ENCODE measurements at regions not wholly inside any gene's neighbourhood (a gene's known extent, or its start where the extent isn't known, plus 50 kb on each side); places are given as distances from the start of the nearest gene placed in this dataset.

GRCh38 chr2:149715894-149716293, 128.3 kb upstream of the MMADHC start:
- TF ChIP-seq, protein P1, sequence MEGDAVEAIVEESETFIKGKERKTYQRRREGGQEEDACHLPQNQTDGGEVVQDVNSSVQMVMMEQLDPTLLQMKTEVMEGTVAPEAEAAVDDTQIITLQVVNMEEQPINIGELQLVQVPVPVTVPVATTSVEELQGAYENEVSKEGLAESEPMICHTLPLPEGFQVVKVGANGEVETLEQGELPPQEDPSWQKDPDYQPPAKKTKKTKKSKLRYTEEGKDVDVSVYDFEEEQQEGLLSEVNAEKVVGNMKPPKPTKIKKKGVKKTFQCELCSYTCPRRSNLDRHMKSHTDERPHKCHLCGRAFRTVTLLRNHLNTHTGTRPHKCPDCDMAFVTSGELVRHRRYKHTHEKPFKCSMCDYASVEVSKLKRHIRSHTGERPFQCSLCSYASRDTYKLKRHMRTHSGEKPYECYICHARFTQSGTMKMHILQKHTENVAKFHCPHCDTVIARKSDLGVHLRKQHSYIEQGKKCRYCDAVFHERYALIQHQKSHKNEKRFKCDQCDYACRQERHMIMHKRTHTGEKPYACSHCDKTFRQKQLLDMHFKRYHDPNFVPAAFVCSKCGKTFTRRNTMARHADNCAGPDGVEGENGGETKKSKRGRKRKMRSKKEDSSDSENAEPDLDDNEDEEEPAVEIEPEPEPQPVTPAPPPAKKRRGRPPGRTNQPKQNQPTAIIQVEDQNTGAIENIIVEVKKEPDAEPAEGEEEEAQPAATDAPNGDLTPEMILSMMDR (optimal IDR thresholded peaks at IDR 0.05 in 1 of 3, IDR thresholded peaks at IDR 0.05 in 1 of 3, conservative IDR thresholded peaks at IDR 0.05 in 1 of 3; ENCODE audit: extremely low read depth in 1 of 3, insufficient read depth in 2 of 3, low read length in 3 of 3): no peak
- TF ChIP-seq EZH2 (IDR thresholded peaks at IDR 0.05; ENCODE audit: low read length): no peak
- Histone ChIP-seq H3K9me3 (ENCODE audit: control insufficient read depth, low read depth, low read length) (no peaks in the 10 kb centered on the region), H3K79me2 (ENCODE audit: control insufficient read depth, insufficient read depth, low read length) (no peaks in the 10 kb centered on the region), H4K20me1 (ENCODE audit: control insufficient read depth, extremely low read depth, insufficient read depth, low read length) (no peaks in the 10 kb centered on the region), H3K27me3 (ENCODE audit: control insufficient read depth, extremely low read depth, insufficient read depth, low read length) (no peaks in the 10 kb centered on the region), H3K4me3 (ENCODE audit: control insufficient read depth in 2 of 3, extremely low read depth in 1 of 3, insufficient read depth in 2 of 3, low read depth in 1 of 3, low read length in 3 of 3) (no peak overlapping the region), H3K27ac (ENCODE audit: control insufficient read depth, insufficient read depth, low read length) (no peak overlapping the region), H3K36me3 (ENCODE audit: control insufficient read depth in 2 of 2, extremely low read depth in 1 of 2, insufficient read depth in 2 of 2, low read length in 2 of 2) (no peaks in the 10 kb centered on the region), H2AFZ (ENCODE audit: control insufficient read depth, low read length) (no peak overlapping the region), H3K4me2 (ENCODE audit: control insufficient read depth, extremely low read depth, insufficient read depth, low read depth, low read length) (no peak overlapping the region), H3K9me1 (ENCODE audit: control insufficient read depth, extremely low read depth, insufficient read depth, low read length) (no peaks in the 10 kb centered on the region), H3K9ac (ENCODE audit: control insufficient read depth, extremely low read depth, insufficient read depth, low read length) (no peak overlapping the region), H3K4me1 (ENCODE audit: control insufficient read depth, extremely low read depth, insufficient read depth, low read length) (no peaks in the 10 kb centered on the region)
- FAIRE-seq (no peak), DNase-seq (ENCODE audit: low read depth, low spot score) (no peak)
- dilution Hi-C loops (cut with MboI; ENCODE audit: extremely low pct_ligation_motif_present, low sequenced_read_pairs): no loop called here

DNA sequence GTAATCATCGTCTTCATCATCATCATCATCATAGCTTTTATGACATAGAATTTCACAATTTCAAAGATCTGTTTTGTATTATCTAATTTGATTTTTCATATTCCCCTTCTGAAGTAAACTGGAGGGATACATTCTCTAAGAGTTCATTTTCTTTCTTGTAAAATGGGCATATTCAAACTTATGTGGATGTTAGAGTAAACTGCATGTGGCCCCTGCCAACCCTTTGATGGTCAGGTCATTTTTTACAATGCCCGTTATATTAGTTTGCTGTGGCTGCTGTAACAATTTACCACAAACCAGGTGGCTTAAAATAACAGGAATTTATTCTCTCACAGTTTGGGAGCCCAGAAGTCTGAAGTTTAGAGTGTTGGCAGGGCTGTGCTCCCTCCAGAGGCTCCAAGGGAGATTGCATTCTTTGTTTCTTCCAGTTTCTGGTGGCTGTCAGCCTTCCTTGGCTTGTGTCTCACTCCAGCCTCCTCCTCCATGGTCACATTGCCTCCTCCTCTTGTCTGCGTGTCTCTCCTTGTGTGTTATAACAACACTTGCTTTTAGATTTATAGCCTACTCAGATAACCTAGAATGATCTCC, 127.5 kb upstream of the MMADHC start:
- no peaks in the 10 kb centered on the region for H3K27me3 ChIP-seq (ENCODE audit: control insufficient read depth, extremely low read depth, insufficient read depth, low read length)
- peak; percentile 77 for FAIRE-seq
- H3K36me3 ChIP-seq (ENCODE audit: control insufficient read depth in 2 of 2, extremely low read depth in 1 of 2, insufficient read depth in 2 of 2, low read length in 2 of 2): no peaks in the 10 kb centered on the region
- no peaks in the 10 kb centered on the region for H3K9me3 ChIP-seq (ENCODE audit: control insufficient read depth, low read depth, low read length)
- H3K27ac ChIP-seq (ENCODE audit: control insufficient read depth, insufficient read depth, low read length): no peak overlapping the region
- H4K20me1 ChIP-seq (ENCODE audit: control insufficient read depth, extremely low read depth, insufficient read depth, low read length): no peaks in the 10 kb centered on the region
- H3K4me2 ChIP-seq (ENCODE audit: control insufficient read depth, extremely low read depth, insufficient read depth, low read depth, low read length): no peak overlapping the region
- dilution Hi-C loops (cut with MboI; ENCODE audit: extremely low pct_ligation_motif_present, low sequenced_read_pairs): no loop called here
- DNase-seq (ENCODE audit: low read depth, low spot score): no peak
- no peak overlapping the region for H2AFZ ChIP-seq (ENCODE audit: control insufficient read depth, low read length)
- TF ChIP-seq, protein P1 (optimal IDR thresholded peaks at IDR 0.05 in 1 of 3, IDR thresholded peaks at IDR 0.05 in 1 of 3, conservative IDR thresholded peaks at IDR 0.05 in 1 of 3; ENCODE audit: extremely low read depth in 1 of 3, insufficient read depth in 2 of 3, low read length in 3 of 3): peak; percentile 70 to 79 (median 73)
- TF ChIP-seq EZH2 (IDR thresholded peaks at IDR 0.05; ENCODE audit: low read length): no peak
- no peaks in the 10 kb centered on the region for H3K9me1 ChIP-seq (ENCODE audit: control insufficient read depth, extremely low read depth, insufficient read depth, low read length)
- no peak overlapping the region for H3K9ac ChIP-seq (ENCODE audit: control insufficient read depth, extremely low read depth, insufficient read depth, low read length)
- no peak overlapping the region for H3K4me3 ChIP-seq (ENCODE audit: control insufficient read depth in 2 of 3, extremely low read depth in 1 of 3, insufficient read depth in 2 of 3, low read depth in 1 of 3, low read length in 3 of 3)
- H3K4me1 ChIP-seq (ENCODE audit: control insufficient read depth, extremely low read depth, insufficient read depth, low read length): no peaks in the 10 kb centered on the region
- H3K79me2 ChIP-seq (ENCODE audit: control insufficient read depth, insufficient read depth, low read length): no peaks in the 10 kb centered on the region

All from keratinocyte (primary cell).